Ammon's horn (tissue), 1 donor: ENCODE measurements at regions not wholly inside any gene's neighbourhood (a gene's known extent, or its start where the extent isn't known, plus 50 kb on each side); places are given as distances from the start of the nearest gene placed in this dataset.
A peak's percentile ranks its signal among the peaks of the same experiment; 100 is the strongest.
"Not testable (repeated sequence)": the region's sequence is repeated elsewhere in the genome, so short reads cannot be mapped to it uniquely, and the experiment has no call there.

Source experiments
- DNase-seq: peaks from one replicate; pipeline ENCODE4 v3.0.0-alpha.2; 2016; ENCODE audit warnings: low spot score

GRCh38 chr2:234558642-234559041 is 61.8 kb upstream of the ARL4C start:
- no peak for DNase-seq

- no peak for DNase-seq
These were observed 60.1 kb upstream of the ARL4C start for GRCh38 chr2:234556848-234557573.

- no peak for DNase-seq
These were observed 58.9 kb upstream of the ARL4C start for GRCh38 chr2:234555616-234556249.

GRCh38 chr2:234555161-234555560 is 58.3 kb upstream of the ARL4C start:
- no peak for DNase-seq

- DNase-seq = not testable (repeated sequence)
These were observed 56.3 kb upstream of the ARL4C start for GRCh38 chr2:234553223-234553622.

- DNase-seq = peak; percentile 85
These were observed 53.7 kb upstream of the ARL4C start for GRCh38 chr2:234550511-234551107.

GRCh38 chr2:234550056-234550455 is 53.2 kb upstream of the ARL4C start:
- DNase-seq = no peak

- DNase-seq = peak; percentile 21
These were observed 52.0 kb upstream of the ARL4C start for GRCh38 chr2:234548695-234549420.

GRCh38 chr2:234546770-234547169 is 49.9 kb upstream of the ARL4C start:
- no peak for DNase-seq
